ENCODE measurements at regions not wholly inside any gene's neighbourhood (a gene's known extent, or its start where the extent isn't known, plus 50 kb on each side); places are given as distances from the start of the nearest gene placed in this dataset.
A peak's percentile ranks its signal among the peaks of the same experiment; 100 is the strongest.

- DNase-seq (ENCODE audit: low read depth in 1 of 2, low spot score in 1 of 2), result no peak
- Histone ChIP-seq H3K27ac (no peak overlapping the region), H3K4me2 (no peak overlapping the region), H3K4me1 (no peaks in the 10 kb centered on the region), H3K4me3 (no peak overlapping the region), H3K9me3 (peaks cover 24% of the 10 kb centered on the region; the same call in 2 of the 3 replicates)
- ChIA-PET POLR2A (no interaction called here), CTCF (interaction anchor here (1.5 kb wide), 1 partner anchor 47 kb away, joined by 4 read pairs; no protein-coding TSS in a partner anchor)
- ATAC-seq, result no peak
- WGBS (ENCODE audit: missing lambda C conversion rate), result 28% methylated on average over 5 of the region's 5 CpGs
- peak; percentile 51 for FAIRE-seq
- TF ChIP-seq FOXS1 (CRISPR knock-in tag; IDR thresholded peaks at IDR 0.05) (no peak), ESRRA (IDR thresholded peaks at IDR 0.05; ENCODE audit: borderline replicate concordance, low read length) (no peak), HEYL (CRISPR knock-in tag; IDR thresholded peaks at IDR 0.05) (no peak), GATA3 (IDR thresholded peaks at IDR 0.05; ENCODE audit: borderline replicate concordance) (no peak)
- TF ChIP-seq, protein P1, sequence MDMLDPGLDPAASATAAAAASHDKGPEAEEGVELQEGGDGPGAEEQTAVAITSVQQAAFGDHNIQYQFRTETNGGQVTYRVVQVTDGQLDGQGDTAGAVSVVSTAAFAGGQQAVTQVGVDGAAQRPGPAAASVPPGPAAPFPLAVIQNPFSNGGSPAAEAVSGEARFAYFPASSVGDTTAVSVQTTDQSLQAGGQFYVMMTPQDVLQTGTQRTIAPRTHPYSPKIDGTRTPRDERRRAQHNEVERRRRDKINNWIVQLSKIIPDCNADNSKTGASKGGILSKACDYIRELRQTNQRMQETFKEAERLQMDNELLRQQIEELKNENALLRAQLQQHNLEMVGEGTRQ (IDR thresholded peaks at IDR 0.05), result no peak
Observed at GRCh38 chr12:11986165-11986564, 84.6 kb upstream of the BCL2L14 start.

GRCh38 chr12:11987901-11988300 lies 82.8 kb upstream of the BCL2L14 start:
- 24% methylated on average over 4 of the region's 4 CpGs for WGBS (ENCODE audit: missing lambda C conversion rate)
- peaks cover 28% of the 10 kb centered on the region; the same call in 2 of the 3 replicates for H3K9me3 ChIP-seq
- H3K27ac ChIP-seq, result no peak overlapping the region
- ChIA-PET POLR2A (no interaction called here), CTCF (interaction anchor here (1.2 kb wide), 1 partner anchor 27 kb away, joined by 3 read pairs; no protein-coding TSS in a partner anchor)
- TF ChIP-seq CEBPB (IDR thresholded peaks at IDR 0.05), result no peak
- TF ChIP-seq, protein P2, sequence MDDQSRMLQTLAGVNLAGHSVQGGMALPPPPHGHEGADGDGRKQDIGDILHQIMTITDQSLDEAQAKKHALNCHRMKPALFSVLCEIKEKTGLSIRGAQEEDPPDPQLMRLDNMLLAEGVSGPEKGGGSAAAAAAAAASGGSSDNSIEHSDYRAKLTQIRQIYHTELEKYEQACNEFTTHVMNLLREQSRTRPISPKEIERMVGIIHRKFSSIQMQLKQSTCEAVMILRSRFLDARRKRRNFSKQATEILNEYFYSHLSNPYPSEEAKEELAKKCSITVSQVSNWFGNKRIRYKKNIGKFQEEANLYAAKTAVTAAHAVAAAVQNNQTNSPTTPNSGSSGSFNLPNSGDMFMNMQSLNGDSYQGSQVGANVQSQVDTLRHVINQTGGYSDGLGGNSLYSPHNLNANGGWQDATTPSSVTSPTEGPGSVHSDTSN (IDR thresholded peaks at IDR 0.05), result no peak
- no peak for TF ChIP-seq CHD2 (IDR thresholded peaks at IDR 0.05; ENCODE audit: low read length, partially characterized antibody)
- TF ChIP-seq HOXB13 (CRISPR knock-in tag; IDR thresholded peaks at IDR 0.05; ENCODE audit: low read depth), result no peak
- TF ChIP-seq NFE2L2 (conservative IDR thresholded peaks at IDR 0.05; ENCODE audit: low read length), result no peak
- no peak for TF ChIP-seq HEYL (CRISPR knock-in tag; IDR thresholded peaks at IDR 0.05)
- no peak for TF ChIP-seq EHMT2 (IDR thresholded peaks at IDR 0.05; ENCODE audit: low read depth)
- ATAC-seq (no peak), DNase-seq (ENCODE audit: low read depth in 1 of 2, low spot score in 1 of 2) (no peak), FAIRE-seq (no peak)
- H3K4me2 ChIP-seq, result no peak overlapping the region
- no peaks in the 10 kb centered on the region for H3K4me1 ChIP-seq
- no peak overlapping the region for H3K4me3 ChIP-seq

- Histone ChIP-seq H3K4me3 (no peak overlapping the region), H3K27ac (no peak overlapping the region), H3K4me2 (no peak overlapping the region), H3K9me3 (peaks cover 14% of the 10 kb centered on the region; the same call in 2 of the 3 replicates), H3K4me1 (no peaks in the 10 kb centered on the region)
- CTCF ChIA-PET, result interaction anchor here (1.6 kb wide), 1 partner anchor 42 kb away, joined by 3 read pairs; no protein-coding TSS in a partner anchor
- TF ChIP-seq, protein P3, sequence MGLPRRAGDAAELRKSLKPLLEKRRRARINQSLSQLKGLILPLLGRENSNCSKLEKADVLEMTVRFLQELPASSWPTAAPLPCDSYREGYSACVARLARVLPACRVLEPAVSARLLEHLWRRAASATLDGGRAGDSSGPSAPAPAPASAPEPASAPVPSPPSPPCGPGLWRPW (IDR thresholded peaks at IDR 0.05), result no peak
- TF ChIP-seq TFCP2L1 (CRISPR knock-in tag; IDR thresholded peaks at IDR 0.05) (no peak), MYC (IDR thresholded peaks at IDR 0.05; ENCODE audit: borderline replicate concordance, low read length) (no peak), NFE2L2 (conservative IDR thresholded peaks at IDR 0.05; ENCODE audit: low read length) (no peak), HOXB5 (CRISPR knock-in tag; IDR thresholded peaks at IDR 0.05) (no peak), NR3C1 (IDR thresholded peaks at IDR 0.05) (no peak), POLR2A (IDR thresholded peaks at IDR 0.05; ENCODE audit: low read length) (no peak), RARB (CRISPR knock-in tag; IDR thresholded peaks at IDR 0.05) (no peak), CBX8 (IDR thresholded peaks at IDR 0.05) (no peak), HDAC2 (IDR thresholded peaks at IDR 0.05) (no peak), NPAS2 (CRISPR knock-in tag; IDR thresholded peaks at IDR 0.05; ENCODE audit: borderline replicate concordance) (no peak), FOXS1 (CRISPR knock-in tag; IDR thresholded peaks at IDR 0.05) (no peak), MAFK (IDR thresholded peaks at IDR 0.05; ENCODE audit: partially characterized antibody) (no peak), FOSL2 (IDR thresholded peaks at IDR 0.05) (no peak), FOSL2 (CRISPR knock-in tag; IDR thresholded peaks at IDR 0.05) (no peak), RNF2 (IDR thresholded peaks at IDR 0.05; ENCODE audit: borderline replicate concordance, low read depth) (no peak), REST (IDR thresholded peaks at IDR 0.05) (no peak)
- TF ChIP-seq, protein P2 (IDR thresholded peaks at IDR 0.05), result no peak
- TF ChIP-seq, protein P4, sequence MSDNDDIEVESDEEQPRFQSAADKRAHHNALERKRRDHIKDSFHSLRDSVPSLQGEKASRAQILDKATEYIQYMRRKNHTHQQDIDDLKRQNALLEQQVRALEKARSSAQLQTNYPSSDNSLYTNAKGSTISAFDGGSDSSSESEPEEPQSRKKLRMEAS (IDR thresholded peaks at IDR 0.05), result no peak
- no peak for DNase-seq (ENCODE audit: low read depth in 1 of 2, low spot score in 1 of 2)
- no peak for FAIRE-seq
- ATAC-seq, result no peak
- WGBS (ENCODE audit: missing lambda C conversion rate), result 51% methylated on average over 4 of the region's 4 CpGs
- POLR2A ChIA-PET, result no interaction called here
Observed at GRCh38 chr12:11991604-11992003, 79.1 kb upstream of the BCL2L14 start.

All from A549 (cell line).